EH (cell line): ENCODE measurements at regions not wholly inside any gene's neighbourhood (a gene's known extent, or its start where the extent isn't known, plus 50 kb on each side); places are given as distances from the start of the nearest gene placed in this dataset.
"Not testable (repeated sequence)": the region's sequence is repeated elsewhere in the genome, so short reads cannot be mapped to it uniquely, and the experiment has no call there.

Experiments
- DNase-seq: peaks from one replicate; pipeline ENCODE4 v3.0.0-alpha.2; 2015; ENCODE audit warnings: low read depth

DNA sequence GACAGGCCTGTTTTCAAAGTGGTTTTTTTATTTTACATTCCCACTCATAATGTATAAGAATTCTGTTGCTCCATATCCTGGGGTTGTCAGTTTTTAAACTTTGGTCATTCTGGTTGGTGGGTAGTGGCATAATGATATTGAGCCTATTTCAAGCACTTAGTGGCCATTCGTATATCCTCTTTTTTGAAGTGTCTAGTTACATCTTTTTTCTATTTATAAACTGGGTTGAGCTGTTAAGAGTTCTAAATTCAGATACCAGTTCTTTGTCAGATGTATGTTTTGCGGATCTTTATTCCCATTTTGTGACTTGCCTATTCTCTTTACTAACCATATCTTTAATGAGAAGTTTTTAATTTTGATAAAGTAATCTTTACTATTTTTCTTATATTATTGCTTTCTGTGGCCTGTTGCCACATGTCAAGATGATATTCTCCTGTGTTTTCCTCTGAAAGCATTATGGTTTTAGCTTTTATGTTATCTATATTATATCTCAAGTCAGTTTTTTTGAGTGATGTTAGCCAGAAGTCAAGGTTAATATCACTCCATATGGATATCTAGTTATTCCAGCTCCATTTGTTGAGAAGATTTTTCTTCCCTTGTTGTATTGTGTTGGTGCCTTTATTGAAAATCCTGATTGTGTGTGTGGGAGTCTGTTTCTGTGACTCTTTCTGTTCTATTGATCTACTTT, 110.9 kb downstream of the FHIP1A start:
- DNase-seq: no peak

DNA sequence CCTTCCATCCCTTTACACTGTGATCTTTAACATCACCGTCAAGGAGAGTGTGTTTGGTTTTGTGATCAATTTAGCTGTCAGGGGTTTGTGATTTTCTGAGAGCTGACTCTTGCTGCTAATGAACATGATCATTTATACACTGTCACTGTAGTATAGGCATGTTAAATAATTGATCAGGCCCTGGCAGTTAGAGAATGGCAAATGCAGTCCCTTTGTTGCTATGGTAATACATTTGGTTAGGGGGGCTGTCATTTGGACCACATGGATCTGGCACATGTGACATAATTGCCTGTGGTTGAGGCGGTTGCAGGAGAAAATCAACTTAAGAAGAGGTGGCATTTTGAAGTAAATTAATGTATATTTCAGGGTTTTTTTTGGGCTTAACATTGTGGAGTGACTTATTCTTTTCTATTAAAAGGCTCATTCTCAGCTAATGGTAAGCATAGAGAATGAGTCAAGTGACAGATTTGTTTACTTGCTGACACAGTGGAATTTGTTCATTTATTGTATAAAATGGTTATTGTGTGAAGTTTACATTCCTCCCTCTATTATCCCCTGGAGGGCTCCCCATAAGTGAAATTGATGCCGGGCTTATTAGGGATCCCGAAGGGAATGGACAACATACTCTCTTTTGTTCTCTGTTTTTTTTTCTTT, 114.0 kb downstream of the FHIP1A start:
- no peak for DNase-seq

GRCh38 chr4:151524610-151525009, 115.6 kb downstream of the FHIP1A start:
- no peak for DNase-seq

DNA sequence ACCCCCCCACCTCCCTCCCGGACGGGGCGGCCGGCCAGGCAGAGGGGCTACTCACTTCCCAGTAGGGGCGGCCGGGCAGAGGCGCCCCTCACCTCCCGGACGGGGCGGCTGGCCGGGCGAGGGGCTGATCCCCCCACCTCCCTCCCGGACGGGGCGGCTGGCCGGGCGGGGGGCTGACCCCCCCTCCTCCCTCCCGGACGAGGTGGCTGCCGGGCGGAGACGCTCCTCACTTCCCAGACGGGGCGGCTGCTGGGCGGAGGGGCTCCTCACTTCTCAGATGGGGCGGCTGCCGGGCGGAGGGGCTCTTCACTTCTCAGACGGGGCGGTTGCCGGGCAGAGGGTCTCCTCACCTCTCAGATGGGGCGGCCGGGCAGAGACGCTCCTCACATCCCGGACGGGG, 117.5 kb downstream of the FHIP1A start:
- not testable (repeated sequence) for DNase-seq

DNA sequence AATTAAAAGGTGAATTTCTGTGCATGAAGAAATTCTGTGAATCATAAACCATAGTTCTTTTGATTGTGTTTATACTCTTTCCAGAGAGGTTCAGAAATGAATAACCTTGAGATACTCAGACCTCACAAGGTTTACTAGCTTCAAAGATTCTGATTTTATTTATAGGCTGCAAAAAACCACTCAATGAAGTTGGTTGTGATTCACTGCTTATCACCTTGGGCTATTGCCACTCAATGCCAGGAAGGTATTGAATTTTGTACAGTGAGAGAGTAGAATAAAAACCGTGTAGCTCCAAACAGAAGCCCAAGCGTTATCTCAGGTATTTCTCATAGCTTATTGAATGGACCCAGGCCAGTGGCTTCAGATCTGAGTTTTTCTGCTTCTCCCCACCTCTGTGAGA, 118.7 kb downstream of the FHIP1A start:
- DNase-seq: no peak

GRCh38 chr4:151529187-151529586, 120.2 kb downstream of the FHIP1A start:
- no peak for DNase-seq

DNA sequence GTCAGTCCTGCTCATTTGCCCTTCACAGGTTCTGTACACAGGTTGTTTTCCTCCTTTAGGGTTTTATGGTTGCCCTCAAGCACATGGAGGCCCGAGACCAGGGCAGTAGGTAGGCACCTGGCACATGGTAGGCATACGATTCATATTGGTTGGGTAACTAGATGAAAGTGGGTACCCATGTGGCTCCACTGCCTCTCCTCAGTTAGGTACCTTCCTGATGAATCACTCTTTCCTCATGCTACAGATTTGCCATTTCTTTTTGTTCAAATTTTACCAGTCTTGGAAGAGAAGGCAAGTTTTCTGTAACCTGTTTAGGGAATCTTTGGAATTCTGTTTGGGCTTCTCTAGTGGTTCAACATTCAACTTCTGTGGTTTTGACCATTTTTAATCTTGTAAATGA, 121.3 kb downstream of the FHIP1A start:
- DNase-seq: peak; percentile 26

GRCh38 chr4:151530783-151531182, 121.8 kb downstream of the FHIP1A start:
- peak; percentile 16 for DNase-seq

GRCh38 chr4:151532001-151532708, 123.2 kb downstream of the FHIP1A start:
- DNase-seq: no peak

DNA sequence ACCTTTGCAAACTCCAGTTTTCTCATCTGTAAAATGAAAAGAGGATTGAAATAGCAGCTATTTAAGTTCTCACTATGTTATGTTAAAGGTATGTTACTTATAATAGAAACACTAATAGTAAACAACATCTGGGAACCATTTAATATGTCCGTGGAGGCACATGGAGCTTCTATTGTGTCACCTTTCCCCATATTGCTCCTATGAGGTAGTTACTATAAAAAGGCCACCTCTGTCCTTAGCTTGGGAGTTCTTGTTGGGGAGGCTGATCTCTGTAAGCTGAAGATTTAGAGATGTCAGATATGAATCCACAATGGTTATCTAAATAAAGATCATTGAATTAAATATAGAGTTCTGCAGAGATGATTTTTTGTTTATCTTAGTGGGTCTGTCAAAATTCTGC, 125.2 kb downstream of the FHIP1A start:
- DNase-seq: no peak

DNA sequence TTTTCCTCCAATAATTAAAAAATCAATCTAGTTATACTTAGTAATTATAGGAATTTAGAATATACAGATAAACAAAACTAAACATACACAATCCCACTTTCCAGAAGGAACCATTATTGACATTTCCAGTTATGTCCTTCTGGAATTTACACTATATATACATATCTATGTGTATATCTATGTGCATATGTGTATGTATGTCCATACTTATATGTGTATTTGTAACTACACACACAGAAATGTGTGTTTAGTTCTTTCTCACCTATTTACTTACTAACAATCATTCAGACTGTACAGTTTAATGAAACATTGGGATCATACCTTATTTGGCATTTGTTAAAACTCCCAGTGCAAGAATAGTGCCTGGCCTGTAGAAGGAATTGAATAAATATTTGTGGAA, 126.4 kb downstream of the FHIP1A start:
- no peak for DNase-seq

DNA sequence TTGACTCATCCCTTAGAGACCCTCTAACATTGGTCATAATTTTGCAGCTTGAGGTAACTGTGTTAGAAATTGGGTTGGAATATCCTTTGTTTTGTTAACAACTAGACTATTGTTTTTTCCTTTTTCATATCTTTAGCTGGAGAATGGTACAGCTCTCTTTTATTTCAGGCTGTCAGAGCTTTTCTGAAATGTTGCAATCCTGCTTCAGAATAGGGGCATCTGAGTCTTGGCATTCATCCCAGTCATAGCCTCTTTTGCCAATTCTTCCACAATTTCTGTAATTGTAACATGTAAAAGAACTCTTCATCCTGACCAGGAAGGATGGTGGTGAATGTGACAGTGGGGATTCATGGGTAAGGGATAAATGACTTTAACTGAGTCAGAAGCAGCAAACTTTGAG, 128.7 kb downstream of the FHIP1A start:
- peak; percentile 52 for DNase-seq

DNA sequence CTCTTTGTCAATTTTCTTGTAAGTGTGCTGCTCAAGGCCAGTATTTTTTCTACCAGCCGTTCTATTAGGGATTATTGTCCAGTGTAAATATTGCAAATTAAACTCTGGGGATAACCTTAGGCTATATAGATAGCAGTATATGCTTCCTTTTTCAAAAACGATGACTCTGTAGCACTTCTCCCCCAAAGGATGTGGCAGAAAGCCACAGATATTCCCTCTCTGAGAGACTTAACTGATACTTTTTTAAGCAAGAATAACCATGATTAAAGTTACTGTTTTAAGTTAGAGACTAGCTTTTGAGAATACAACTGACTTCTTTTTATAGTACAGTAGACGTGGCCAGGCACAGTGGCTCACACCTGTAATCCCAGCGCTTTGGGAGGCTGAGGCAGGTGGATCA, 130.0 kb downstream of the FHIP1A start:
- no peak for DNase-seq

DNA sequence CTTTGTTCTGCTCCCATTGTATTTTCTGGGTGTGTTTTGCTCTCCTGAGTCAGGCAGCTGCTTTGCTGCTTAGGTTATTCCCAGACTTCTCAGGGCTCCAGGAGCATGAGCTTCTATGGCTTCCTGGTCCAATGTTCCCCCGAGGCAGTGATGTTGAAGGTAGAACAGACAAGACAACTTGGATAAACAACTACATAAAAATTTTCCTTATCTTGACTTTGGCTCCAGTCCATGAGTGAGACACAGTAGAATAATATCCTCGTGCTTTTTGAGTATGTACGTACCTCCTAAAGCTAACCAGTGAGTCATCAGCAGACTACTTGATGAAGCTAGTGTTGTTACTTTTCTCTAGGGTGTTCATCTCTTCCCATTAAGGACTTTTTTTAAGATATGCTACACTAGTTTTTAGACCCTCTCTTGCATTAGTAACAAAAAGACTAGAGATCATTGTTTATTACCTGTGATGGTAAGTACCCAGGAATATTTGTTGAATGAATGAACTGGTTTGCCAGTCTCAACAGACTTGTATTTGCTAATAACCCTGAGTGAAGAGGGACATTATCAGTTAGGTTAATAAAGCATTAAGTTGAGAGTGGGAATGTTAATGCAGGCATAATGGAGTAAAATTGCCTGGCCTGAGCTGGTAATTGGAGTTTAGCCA, 131.9 kb downstream of the FHIP1A start:
- peak; percentile 97 for DNase-seq

GRCh38 chr4:151541389-151542071, 132.6 kb downstream of the FHIP1A start:
- peak; percentile 87 for DNase-seq

DNA sequence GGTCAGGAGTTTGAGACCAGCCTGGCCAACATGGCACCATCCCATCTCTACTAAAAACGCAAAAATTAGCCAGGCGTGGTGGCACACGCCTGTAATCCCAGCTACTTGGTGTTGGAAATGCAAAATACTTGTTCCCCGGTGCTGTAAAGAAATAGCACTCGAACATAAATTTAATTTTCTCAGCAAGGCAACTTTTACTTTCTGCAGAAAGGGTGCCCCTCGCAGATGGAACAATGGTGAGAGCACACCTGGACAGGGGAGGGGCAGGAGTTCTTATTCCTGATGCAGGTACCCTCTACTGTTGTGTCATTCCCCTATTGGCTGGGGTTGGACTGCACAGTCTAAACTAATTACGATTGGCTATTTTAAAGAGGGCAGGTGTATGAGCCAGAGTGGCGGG, 139.7 kb downstream of the FHIP1A start:
- DNase-seq: no peak

DNA sequence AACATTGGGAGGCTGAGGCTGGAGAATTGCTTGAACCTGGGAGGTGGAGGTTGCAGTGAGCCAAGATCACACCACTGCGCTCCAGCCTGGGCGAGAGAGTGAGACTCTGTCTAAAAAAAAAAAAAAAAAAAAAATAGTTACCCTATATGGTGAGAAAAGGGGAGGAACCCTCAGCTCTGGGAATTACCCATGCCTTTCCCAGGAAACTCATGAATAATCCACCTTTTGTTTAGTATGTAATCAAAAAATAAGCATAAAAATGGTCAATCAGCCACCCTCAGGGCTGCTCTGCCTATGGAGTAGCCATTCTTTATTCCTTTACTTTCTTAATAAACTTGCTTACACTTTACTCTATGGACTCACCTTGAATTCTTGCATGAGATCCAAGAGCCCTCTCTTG, 140.4 kb downstream of the FHIP1A start:
- DNase-seq: not testable (repeated sequence)

GRCh38 chr4:151553874-151554273, 144.9 kb downstream of the FHIP1A start:
- no peak for DNase-seq

- peak; percentile 21 for DNase-seq
Measured at GRCh38 chr4:151555151-151555945, 146.4 kb downstream of the FHIP1A start.

DNA sequence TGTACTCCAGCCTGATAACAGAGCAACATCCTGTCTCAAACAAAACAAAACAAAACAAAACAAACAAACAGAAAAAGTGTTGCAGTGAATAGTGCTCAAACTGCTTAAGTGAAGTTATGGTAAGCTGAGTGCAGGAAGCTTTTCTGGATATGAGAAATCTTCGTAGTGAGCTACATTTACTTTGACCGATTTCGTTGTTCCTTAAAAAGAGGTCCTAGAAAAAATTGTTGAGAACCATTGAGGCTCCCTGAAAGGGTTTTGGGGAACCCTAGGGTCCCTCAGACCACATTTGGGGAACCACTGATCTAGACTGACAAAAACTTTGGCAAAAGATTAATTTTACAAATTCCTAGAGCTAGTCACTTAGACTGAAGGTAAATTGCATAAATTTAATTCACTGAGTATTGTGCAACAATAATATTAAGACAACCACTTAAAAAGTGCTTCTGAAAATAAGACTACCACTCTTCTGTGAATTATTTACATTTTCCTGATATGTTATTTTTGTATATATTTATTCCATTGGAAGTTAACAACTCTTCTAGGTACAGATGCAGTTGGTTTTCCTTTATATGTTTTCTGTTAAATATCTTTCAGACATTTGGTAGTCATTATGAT, 149.6 kb downstream of the FHIP1A start:
- no peak for DNase-seq

GRCh38 chr4:151559595-151559994, 150.6 kb downstream of the FHIP1A start:
- no peak for DNase-seq
